HG03103 (cell line): ENCODE measurements at regions not wholly inside any gene's neighbourhood (a gene's known extent, or its start where the extent isn't known, plus 50 kb on each side); places are given as distances from the start of the nearest gene placed in this dataset.

Source experiments
- ATAC-seq: cut with Tn5 transposase; IDR thresholded peaks from one replicate; pipeline ENCODE4 v1.9.1; 2021; ENCODE audit warnings: low read depth; ENCODE audit not compliant: unreplicated experiment

- ATAC-seq: no peak
These were observed 101.2 kb downstream of the BAMBI start for GRCh38 chr10:28778524-28778923.

- no peak for ATAC-seq
These were observed 104.0 kb downstream of the BAMBI start for GRCh38 chr10:28781296-28781695.

DNA sequence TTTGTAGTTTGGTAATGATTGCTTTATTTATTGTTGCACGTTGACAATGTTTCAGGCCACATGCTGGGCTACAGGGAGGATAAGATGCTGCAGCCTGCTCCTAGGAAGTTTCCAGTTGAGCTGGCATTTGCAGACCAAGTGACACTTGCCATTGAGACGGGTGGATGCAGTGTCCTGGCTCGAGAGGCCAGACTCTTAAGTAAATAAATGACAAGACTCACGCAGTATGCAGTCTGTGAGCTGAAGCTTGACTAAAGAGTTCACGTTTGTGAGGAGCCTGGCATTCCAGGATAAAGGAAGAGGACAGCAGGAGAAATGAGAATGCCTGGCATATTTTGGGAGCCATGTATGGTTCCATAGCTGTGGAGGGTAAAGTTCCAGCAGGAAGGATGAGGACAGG, 105.8 kb downstream of the BAMBI start:
- no peak for ATAC-seq

- no peak for ATAC-seq
These were observed 107.7 kb downstream of the BAMBI start for GRCh38 chr10:28785018-28785417.

GRCh38 chr10:28788252-28788651, 110.9 kb downstream of the BAMBI start:
- ATAC-seq: peak; percentile 45

DNA sequence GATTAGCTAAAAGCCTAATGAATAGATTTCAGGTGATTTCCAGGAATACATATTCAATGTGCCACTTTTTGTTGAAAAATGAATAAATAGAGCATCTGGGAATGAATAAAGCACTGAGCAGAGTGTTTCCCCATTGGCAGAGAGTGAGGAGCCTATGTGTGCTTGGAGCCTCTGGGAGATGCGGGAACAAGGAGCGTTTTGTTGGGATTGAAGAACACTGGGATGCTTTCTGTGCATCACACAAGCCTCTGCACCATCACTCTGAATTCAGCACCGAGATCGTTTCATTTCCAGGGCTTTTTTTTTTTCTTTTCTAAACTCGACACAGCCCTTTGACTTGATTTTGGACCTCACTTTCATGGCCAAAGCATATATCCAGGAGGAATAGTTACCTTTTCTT, 111.4 kb downstream of the BAMBI start:
- no peak for ATAC-seq

DNA sequence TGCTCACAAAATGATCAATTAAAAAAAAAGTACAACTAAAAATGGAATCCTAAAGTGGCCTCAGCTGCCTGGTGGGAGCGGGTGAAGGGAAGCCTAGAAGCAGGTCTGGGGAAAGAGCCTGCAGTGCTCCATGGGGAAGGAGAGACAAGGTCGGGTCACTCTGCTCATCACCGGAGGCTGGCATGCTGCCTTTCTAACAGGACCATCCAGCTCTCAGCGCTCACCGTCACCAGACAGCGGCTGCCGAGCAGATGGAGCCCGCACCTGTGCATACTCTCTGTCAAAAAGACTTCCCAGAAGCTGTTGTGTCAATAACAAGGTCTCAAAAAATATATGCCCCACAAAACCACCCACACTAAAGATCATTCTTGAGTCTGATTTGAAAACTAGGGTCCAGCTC, 112.8 kb downstream of the BAMBI start:
- ATAC-seq: no peak

GRCh38 chr10:28793482-28793881, 116.2 kb downstream of the BAMBI start:
- ATAC-seq: no peak

DNA sequence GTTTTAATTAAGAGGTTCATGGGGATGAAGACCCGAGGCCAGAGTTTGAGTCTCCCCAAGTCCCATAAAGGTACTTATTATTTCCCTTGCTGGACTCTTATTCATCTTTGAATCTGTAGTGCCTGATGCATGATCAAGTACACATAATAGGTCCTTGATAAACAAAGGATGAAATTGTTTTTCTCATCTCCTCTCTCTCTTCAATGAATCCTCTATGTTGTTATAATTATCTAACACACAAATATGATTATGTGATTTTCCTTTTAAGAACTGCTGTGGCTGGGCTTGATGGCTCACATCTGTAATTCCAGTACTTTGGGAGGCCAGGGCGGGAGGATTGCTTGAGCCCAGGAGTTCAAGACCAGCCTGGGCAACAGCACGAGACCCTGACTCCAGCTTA, 117.7 kb downstream of the BAMBI start:
- ATAC-seq: no peak

DNA sequence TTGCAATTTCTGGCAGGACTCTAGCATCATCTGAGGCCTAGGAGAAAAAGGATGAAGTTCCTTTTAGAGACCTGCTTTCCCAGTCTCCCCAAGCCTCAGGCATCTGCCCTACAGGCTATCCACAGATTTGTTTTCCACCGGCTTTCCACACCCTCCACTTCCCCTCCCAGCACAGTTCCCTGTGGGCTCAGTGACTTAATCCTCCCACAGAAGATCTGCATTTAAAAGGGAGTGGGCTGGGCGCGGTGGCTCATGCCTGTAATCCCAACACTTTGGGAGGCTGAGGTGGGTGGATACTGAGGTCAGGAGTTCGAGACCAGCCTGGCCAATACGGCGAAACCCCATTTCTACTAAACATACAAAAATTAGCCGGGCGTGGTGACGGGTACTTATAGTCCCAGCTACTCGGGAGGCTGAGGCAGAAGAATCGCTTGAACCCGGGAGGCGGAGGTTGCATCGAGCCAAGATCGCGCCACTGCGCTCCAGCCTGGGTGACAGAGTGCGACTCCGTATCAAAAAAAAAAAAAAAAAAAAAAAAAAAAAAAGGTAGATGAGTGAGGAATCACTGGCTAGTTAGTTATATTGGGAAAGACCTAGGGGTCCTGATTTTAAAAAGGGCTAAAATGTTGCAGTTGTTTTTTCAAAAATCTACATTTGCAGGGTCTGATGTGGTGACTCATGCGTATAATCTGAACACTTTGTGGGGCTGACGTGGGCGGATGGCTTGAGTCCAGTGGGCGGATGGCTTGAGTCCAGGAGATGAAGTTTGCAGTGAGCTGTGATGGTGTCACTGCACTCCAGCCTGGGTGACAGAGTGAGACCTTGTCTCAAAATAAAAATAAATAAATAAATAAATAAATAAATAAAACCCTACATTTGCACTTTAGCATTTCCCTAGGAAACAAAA, 119.5 kb downstream of the BAMBI start:
- ATAC-seq: no peak

- no peak for ATAC-seq
These were observed 120.6 kb downstream of the BAMBI start for GRCh38 chr10:28797904-28798371.

DNA sequence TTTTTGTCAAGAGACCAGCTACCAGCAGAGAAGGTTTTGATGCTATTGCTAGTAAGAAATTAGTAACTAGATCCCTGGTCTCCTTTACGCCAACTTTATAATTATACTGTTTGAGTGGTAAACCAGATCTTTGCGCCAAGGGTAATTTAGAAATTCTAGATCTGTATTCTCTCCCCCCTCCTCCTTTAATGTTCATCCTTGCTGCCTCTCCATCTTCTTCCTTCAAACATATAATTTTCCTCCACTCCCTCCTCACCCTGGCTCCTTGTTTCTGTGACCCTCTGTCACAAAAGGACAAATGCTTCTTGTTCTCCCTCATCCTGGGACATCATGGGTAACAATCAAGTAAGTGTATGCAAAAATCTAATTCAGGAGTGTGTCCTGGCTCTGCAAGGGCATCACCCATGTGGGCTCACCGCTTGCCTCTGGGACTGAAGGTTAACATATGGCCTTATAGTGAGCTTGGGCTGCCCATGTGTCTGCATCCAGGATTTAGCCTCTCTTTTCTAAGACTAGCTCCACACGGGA, 121.2 kb downstream of the BAMBI start:
- ATAC-seq: no peak

DNA sequence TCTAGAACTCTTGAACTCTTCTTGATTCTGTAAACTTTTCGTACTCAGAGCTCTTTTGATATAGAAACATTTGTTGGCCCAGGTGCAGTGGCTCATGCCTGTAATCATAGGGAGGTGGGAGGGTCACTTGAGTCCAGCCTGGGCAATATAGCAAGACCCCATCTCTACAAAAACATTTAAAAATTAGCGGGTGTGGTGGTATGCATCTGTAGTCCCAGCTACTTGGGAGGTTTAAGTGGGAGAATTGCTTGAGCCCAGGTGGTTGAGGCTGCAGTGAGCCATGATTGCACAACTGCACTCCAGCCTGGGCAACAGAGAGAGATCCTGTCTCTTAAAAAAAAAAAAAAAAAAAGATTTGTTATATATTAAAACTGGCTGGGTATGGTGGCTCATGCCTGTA, 121.6 kb downstream of the BAMBI start:
- ATAC-seq: no peak

GRCh38 chr10:28800144-28800543, 122.8 kb downstream of the BAMBI start:
- no peak for ATAC-seq

DNA sequence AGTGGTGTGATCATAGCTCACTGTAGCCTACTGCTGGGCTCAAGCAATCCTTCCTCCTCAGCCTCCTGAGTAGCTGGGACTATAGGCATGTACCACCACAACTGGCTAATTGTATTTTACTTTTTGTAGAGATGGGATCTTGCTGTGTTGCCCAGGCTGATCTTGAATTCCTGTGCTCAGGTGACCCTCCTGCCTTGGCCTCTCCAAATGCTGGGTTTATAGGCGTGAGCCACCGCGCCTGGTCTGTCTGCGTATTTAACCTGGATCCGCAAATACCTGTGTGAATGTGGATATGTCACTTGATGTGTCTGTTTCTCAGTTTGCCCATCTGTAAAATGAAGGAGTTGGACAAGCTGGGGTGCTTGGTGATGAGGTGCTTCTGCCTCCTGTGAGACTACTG, 123.9 kb downstream of the BAMBI start:
- ATAC-seq: no peak

- no peak for ATAC-seq
These were observed 124.5 kb downstream of the BAMBI start for GRCh38 chr10:28801869-28802268.

DNA sequence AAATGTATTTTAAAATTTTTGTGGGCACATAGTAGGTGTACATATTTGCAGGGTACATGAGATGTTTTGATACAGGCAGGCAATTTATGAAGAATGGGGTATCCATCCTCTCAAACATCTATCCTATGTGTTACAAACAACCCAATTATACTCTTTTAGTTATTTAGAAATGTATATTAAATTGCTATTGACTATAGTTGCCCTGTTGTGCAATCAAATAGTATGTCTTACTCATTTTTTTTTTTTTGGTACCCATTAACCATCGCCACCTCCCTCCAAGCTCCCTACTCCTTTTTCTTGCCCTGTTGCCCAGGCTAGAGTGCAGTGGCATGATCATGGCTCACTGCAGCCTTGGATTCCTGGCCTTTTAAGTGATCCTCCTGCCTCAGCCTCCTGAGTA, 128.1 kb downstream of the BAMBI start:
- no peak for ATAC-seq

GRCh38 chr10:28806488-28806941, 129.2 kb downstream of the BAMBI start:
- no peak for ATAC-seq

- ATAC-seq: no peak
These were observed 129.8 kb downstream of the BAMBI start for GRCh38 chr10:28806951-28807759.

GRCh38 chr10:28807760-28808613, 130.7 kb downstream of the BAMBI start:
- no peak for ATAC-seq
